C4-2B (cell line): ENCODE measurements at regions not wholly inside any gene's neighbourhood (a gene's known extent, or its start where the extent isn't known, plus 50 kb on each side); places are given as distances from the start of the nearest gene placed in this dataset.

ENCODE experiments used
- H3K27ac ChIP-seq: fragments of 450-650 bp; 2 replicates; pipeline ENCODE4 v1.5.1; 2017
- ZFX ChIP-seq: fragments of 450-650 bp; IDR thresholded peaks from 2 replicates; pipeline ENCODE4 v1.6.1; 2017
- TF ChIP-seq, protein P1 (sequence below): fragments of 450-650 bp; conservative IDR thresholded peaks from 2 replicates; pipeline ENCODE4 v1.5.1; 2017; ENCODE audit warnings: mild to moderate bottlenecking

DNA sequence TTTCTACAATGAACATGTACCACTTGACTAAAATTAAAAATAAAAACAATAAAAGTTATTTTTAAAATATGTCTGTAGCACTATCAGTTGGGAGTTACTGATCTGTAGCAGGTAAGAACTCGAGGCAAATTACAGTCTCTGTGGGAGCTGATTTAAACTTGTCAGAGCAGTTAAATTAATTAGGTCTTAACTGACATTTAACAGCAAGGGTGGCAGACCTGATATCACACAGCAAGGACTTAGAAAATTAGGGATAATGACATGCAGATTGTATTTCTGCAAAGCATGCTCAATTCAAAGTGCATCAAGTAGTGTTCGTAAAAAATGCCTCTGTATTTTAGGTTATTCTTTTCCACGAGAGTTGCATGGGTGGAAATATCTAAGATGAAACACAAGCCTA, 208.9 kb downstream of the SPATA18 start:
- TF ChIP-seq, protein P1, sequence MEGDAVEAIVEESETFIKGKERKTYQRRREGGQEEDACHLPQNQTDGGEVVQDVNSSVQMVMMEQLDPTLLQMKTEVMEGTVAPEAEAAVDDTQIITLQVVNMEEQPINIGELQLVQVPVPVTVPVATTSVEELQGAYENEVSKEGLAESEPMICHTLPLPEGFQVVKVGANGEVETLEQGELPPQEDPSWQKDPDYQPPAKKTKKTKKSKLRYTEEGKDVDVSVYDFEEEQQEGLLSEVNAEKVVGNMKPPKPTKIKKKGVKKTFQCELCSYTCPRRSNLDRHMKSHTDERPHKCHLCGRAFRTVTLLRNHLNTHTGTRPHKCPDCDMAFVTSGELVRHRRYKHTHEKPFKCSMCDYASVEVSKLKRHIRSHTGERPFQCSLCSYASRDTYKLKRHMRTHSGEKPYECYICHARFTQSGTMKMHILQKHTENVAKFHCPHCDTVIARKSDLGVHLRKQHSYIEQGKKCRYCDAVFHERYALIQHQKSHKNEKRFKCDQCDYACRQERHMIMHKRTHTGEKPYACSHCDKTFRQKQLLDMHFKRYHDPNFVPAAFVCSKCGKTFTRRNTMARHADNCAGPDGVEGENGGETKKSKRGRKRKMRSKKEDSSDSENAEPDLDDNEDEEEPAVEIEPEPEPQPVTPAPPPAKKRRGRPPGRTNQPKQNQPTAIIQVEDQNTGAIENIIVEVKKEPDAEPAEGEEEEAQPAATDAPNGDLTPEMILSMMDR: no peak
- no peak for TF ChIP-seq ZFX
- H3K27ac ChIP-seq: no peak overlapping the region

DNA sequence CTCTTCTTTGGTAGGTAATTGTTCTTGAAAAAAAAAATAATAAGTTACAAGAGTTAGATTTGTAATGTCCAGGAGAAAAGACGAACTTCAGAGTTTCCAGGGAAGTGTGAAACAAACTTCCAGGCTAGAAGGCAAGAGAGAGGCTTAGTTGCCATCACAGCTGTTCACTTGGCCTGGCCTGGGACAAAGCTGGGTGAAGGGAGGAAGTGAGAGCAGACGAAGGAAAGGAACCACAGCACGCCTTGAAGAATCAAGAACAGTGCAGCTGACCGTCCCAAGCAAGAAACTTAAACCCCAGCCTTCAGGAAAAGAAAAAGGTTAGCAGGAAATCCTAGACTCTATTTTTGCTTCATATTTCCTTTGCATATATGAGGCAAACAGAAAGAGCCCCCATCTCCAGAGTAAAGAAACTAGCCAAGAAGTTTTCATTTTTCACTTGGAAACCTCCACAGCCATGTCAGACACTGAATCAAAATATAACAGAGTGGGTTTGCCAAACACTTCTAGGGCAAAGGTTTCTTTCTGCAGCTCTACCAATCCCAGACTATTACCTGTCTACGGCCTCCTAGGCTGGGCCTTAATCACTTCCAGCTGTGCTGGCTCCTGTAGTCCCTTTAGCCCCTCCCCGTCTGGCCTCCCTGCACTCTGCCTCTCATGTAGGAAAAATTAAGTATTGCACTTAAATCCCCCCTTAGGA, 209.6 kb downstream of the SPATA18 start:
- H3K27ac ChIP-seq: no peak overlapping the region
- no peak for TF ChIP-seq ZFX
- TF ChIP-seq, protein P1: no peak

DNA sequence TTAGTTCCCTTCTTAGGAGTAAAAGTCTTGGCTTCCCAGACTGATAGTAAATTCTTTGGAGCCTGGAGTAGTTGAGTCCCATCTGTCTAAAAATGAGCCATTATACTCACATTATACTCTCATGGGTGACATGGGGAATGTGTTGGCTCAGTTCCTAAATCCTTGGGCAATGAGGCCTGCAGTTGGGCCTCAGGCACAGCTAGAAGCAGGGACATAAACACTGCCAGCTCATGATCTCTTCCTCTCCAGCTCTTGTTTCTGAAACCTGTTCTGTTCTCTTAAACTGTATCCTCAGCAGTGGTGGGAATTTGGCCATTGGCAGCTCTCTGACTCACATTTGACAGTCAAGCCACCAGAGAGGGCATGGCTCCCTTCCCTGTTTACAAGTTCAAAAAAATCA, 212.5 kb downstream of the SPATA18 start:
- no peak overlapping the region for H3K27ac ChIP-seq
- TF ChIP-seq, protein P1: no peak
- no peak for TF ChIP-seq ZFX

DNA sequence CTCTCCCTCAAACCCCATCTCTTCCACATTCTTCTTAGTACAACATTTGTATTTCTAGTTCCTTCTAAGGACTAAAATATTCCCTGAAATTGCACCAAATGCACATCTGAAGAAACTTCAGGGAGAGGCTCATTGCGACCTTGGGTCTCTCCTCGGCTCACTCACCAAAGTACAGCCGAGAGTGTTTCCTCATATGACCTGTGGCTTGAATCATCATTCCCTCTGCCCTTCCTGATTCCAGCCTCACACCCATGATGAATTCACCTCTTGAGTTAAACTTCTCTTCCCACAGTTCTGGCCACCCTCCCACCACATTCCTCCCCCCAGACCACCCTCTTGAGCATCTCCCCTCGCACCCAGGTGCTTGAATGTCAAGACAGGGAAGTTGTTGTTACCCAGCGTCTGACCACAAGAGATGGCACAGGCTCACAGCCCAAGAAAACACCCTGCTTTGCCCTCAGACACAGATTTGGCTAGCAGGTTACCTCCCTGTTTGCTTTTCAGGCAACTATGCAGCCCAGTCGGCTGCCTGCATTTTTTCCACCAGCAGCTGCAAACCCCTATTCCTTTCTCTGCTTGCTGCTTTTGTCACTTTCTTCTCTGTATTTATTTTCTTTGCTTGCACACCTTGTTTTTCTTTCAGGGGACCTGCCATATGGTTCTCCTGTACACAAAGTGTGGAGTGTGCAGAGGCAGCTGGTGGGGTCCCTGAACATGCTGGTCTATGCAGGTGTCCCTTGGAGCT, 214.8 kb downstream of the SPATA18 start:
- no peak overlapping the region for H3K27ac ChIP-seq
- TF ChIP-seq, protein P1: no peak
- no peak for TF ChIP-seq ZFX

DNA sequence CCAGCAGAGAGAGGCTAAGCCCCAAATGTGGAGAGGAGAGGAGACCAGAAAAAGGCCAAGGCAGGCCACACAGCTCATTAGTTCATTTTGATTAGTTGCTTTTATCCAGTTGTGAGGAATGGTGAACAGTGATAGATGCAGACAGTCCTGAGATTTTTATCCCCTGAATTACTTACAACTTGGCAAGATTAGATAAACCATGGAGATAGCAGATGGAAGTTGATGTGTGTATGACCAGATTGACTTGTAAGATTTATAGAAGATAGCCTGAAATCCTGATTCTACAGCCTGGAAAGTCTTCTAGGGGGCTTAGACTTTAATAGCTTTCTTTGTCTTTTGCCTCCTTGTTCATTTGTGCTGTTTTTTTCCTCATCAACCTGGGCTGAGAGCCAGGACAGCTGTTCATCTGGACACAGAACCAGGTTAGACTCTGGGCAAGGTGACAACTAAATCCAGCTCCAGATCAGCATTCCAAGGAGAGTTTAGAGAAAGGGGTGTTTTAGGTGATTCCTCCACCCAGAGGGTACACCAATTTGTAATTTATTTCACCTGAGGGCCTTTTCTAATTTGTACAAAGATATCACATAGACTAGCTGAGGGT, 215.5 kb downstream of the SPATA18 start:
- no peak overlapping the region for H3K27ac ChIP-seq
- TF ChIP-seq ZFX: no peak
- TF ChIP-seq, protein P1: no peak

DNA sequence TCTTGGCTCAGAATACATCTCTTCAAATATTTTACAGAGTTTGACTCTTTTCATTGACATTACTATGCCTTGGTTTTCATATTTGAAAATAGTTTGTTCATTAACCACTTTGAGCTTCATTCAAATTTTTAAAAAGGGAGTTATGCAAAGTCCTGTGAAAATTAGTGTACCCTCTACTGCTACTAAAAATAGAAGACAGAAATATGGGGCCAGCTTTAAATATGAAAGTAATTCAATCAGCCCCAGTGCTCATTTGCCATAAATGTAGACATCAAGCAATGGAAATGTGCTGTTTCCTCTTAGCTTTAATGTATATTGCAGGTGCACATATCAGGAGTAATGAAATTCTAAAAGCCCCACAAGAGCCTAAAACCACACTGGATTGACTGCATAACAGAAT, 218.7 kb downstream of the SPATA18 start:
- no peak overlapping the region for H3K27ac ChIP-seq
- no peak for TF ChIP-seq ZFX
- TF ChIP-seq, protein P1: no peak

DNA sequence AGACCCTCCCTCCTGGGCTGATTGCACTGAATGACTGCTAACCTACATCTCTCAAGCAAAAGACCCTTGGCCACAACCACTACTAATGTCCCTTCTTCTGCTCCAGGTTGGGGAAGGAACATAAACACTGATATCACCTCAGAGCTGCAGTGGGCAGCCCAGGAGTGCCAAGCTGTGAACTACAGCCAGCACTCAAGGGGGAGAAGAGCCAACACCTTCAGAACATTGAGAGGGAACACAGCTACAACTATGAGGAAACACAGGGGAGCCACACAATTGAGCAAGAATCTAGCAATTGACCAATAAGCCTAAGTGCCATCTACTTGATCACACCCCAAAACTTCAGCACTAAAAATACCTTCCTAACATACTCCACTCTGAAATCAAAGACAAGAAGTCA, 222.8 kb downstream of the SPATA18 start:
- no peak for TF ChIP-seq ZFX
- TF ChIP-seq, protein P1: no peak
- H3K27ac ChIP-seq: no peak overlapping the region
